ENCODE measurements at regions not wholly inside any gene's neighbourhood (a gene's known extent, or its start where the extent isn't known, plus 50 kb on each side); places are given as distances from the start of the nearest gene placed in this dataset.

DNA sequence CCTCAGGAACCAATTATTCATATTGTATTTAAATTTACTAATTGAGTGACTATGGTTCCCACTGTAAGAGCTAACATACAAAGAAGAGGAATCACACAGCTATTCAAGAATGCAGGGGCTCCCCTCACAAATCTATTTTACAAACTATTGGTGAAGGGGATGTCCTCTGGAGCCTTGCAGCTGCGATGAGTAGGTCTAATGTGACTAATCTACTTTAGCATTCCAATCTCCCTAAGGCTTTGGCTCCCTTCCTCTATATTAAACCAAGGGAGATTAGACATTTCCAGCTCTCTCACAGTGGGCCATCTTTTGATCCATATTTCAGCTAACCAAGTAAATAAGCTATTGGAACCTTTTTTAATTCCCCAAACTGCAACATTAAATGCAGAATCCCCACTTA is 514.2 kb upstream of the BCHE start:
- intact Hi-C loops (cut with micrococcal nuclease): no loop called here
- no peak overlapping the region for H3K27ac Mint-ChIP-seq
- DNase-seq: no peak
- no peak overlapping the region for H3K4me3 Mint-ChIP-seq
- H3K27me3 Mint-ChIP-seq: no peaks in the 10 kb centered on the region
- no peaks in the 10 kb centered on the region for H3K36me3 Mint-ChIP-seq
- CTCF ChIA-PET: no interaction called here
- no peaks in the 10 kb centered on the region for H3K4me1 Mint-ChIP-seq (ENCODE audit: low read depth)
- POLR2A ChIA-PET: no interaction called here
- H3K9me3 Mint-ChIP-seq: peaks cover 16% of the 10 kb centered on the region

DNA sequence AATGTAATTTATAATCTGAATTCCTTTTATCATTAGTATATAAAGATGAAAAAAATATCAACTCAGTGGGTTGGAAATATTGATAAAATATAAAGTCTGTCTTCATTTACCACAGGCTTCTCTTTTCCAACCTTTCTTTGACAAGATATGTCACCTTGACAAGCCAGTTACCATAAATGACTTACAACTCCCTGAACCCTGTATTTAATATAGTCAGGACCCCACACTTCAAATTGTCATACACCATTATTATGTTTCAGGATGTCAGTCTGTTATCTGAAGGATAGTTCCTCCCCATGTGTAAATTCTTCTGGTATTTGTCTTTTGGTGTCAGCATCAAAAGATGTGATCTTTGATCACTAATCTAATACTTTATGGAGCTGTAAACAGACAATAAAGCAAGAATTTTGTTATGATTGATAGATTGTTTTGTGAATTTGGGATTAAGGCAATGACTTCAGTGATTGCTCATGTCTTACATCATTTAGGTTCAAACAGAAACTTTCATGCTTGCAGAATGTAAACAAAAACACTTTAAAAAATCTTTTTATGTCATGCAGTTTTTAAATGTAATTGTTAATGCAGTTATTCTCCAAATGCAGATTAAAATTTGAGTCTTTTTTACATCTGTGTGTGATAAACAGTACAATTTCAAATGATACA is 503.5 kb upstream of the BCHE start:
- H3K27ac Mint-ChIP-seq: no peak overlapping the region
- DNase-seq: no peak
- H3K36me3 Mint-ChIP-seq: no peaks in the 10 kb centered on the region
- H3K4me3 Mint-ChIP-seq: no peak overlapping the region
- ChIA-PET POLR2A (no interaction called here), CTCF (no interaction called here)
- H3K27me3 Mint-ChIP-seq: no peaks in the 10 kb centered on the region
- no peaks in the 10 kb centered on the region for H3K4me1 Mint-ChIP-seq (ENCODE audit: low read depth)
- intact Hi-C loops (cut with micrococcal nuclease): no loop called here
- peaks cover 8% of the 10 kb centered on the region for H3K9me3 Mint-ChIP-seq

DNA sequence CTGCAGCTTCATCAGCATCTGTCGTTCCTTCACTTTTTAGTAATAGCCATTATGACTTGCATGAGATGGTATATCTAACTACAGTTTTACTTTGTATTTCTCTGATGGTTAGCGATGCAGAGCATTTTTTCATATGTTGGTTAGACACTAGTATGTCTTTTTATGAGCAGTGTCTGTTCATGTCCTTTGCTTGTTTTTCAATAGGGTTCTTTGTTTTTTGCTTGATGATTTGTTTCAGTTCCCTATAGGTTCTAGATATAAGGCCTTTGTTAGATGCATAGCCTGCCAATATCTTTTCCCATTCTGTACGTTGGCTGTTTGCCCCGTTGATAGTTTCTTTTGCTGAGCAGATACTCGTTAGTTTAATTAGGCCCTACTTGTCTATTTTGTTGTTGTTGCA is 487.2 kb upstream of the BCHE start:
- CTCF ChIA-PET: no interaction called here
- POLR2A ChIA-PET: no interaction called here
- Mint-ChIP-seq H3K36me3 (no peaks in the 10 kb centered on the region), H3K27me3 (no peaks in the 10 kb centered on the region), H3K4me3 (no peak overlapping the region), H3K27ac (no peak overlapping the region), H3K9me3 (peaks cover 8% of the 10 kb centered on the region), H3K4me1 (ENCODE audit: low read depth) (no peaks in the 10 kb centered on the region)
- no peak for DNase-seq
- intact Hi-C loops (cut with micrococcal nuclease): no loop called here

- Mint-ChIP-seq H3K27me3 (no peaks in the 10 kb centered on the region), H3K27ac (no peak overlapping the region), H3K4me3 (no peak overlapping the region), H3K4me1 (ENCODE audit: low read depth) (no peaks in the 10 kb centered on the region), H3K9me3 (peaks cover 11% of the 10 kb centered on the region), H3K36me3 (no peaks in the 10 kb centered on the region)
- no peak for DNase-seq
- ChIA-PET POLR2A (no interaction called here), CTCF (no interaction called here)
- intact Hi-C loops (cut with micrococcal nuclease): no loop called here
Measured at GRCh38 chr3:166322391-166322790, 485.2 kb upstream of the BCHE start.

DNA sequence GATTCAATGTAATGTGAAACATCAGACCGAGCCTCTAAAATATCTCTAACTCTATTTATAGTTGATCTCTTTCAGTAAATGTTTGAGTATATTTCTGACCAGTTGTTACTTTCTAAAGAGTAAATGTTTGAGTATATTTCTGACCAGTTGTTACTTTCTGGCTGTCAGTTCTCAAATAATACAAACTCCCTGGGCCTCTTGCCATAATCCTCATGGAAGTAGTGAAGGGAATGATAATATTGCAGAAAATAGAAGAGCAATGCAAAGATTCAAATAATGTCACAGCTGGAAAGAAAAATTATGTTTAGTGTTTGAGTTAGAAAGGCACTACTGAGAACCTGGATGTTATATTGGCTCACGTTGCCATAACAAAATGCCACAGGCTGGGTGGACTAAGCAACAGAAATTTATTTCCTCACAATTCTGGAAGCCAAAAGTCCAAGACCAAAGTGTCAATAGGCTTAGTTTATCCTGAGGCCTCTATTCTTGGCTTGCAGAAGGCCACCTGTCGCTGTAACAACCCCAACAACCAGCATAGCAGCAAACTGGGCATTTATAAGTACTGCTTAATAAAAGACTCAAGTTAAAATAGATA is 470.6 kb upstream of the BCHE start:
- H3K9me3 Mint-ChIP-seq: peaks cover 2% of the 10 kb centered on the region
- no peaks in the 10 kb centered on the region for H3K4me1 Mint-ChIP-seq (ENCODE audit: low read depth)
- no peak overlapping the region for H3K27ac Mint-ChIP-seq
- intact Hi-C loops (cut with micrococcal nuclease): no loop called here
- H3K4me3 Mint-ChIP-seq: no peak overlapping the region
- no peak for DNase-seq
- H3K27me3 Mint-ChIP-seq: no peaks in the 10 kb centered on the region
- ChIA-PET POLR2A (no interaction called here), CTCF (no interaction called here)
- no peaks in the 10 kb centered on the region for H3K36me3 Mint-ChIP-seq

DNA sequence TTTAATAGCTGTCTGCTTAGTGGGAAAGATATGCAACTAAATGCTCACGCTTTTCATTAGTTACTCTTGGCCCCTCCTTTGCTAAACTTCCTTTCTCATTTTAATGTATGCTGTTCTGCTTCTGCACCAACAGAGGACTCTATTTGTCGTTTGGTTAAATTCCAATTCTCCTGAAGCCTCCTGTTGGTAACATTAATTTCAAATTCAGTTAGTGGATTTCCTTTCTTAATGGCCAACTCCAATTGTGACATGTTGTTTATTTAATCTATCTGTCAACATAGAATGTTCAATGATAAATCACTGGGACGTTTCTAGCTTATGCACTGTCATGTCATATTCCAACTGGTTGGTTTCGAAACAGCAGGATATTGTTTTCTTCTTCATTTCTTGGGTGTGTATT is 467.4 kb upstream of the BCHE start:
- intact Hi-C loops (cut with micrococcal nuclease): no loop called here
- H3K9me3 Mint-ChIP-seq: no peaks in the 10 kb centered on the region
- H3K36me3 Mint-ChIP-seq: no peaks in the 10 kb centered on the region
- CTCF ChIA-PET: no interaction called here
- POLR2A ChIA-PET: no interaction called here
- no peak overlapping the region for H3K4me3 Mint-ChIP-seq
- H3K4me1 Mint-ChIP-seq (ENCODE audit: low read depth): no peaks in the 10 kb centered on the region
- H3K27me3 Mint-ChIP-seq: no peaks in the 10 kb centered on the region
- DNase-seq: no peak
- no peak overlapping the region for H3K27ac Mint-ChIP-seq

- H3K9me3 Mint-ChIP-seq: no peaks in the 10 kb centered on the region
- intact Hi-C loops (cut with micrococcal nuclease): no loop called here
- no peaks in the 10 kb centered on the region for H3K36me3 Mint-ChIP-seq
- no peaks in the 10 kb centered on the region for H3K27me3 Mint-ChIP-seq
- H3K4me1 Mint-ChIP-seq (ENCODE audit: low read depth): no peaks in the 10 kb centered on the region
- ChIA-PET POLR2A (no interaction called here), CTCF (no interaction called here)
- H3K27ac Mint-ChIP-seq: no peak overlapping the region
- no peak for DNase-seq
- no peak overlapping the region for H3K4me3 Mint-ChIP-seq
Measured at GRCh38 chr3:166303681-166304080, 466.5 kb upstream of the BCHE start.

- no peak overlapping the region for H3K27ac Mint-ChIP-seq
- POLR2A ChIA-PET: no interaction called here
- CTCF ChIA-PET: no interaction called here
Measured at GRCh38 chr3:166302331-166302730, 465.1 kb upstream of the BCHE start.

GRCh38 chr3:166296179-166296783 is 459.1 kb upstream of the BCHE start:
- H3K27ac Mint-ChIP-seq: no peak overlapping the region
- peaks cover 2% of the 10 kb centered on the region for H3K9me3 Mint-ChIP-seq
- no peaks in the 10 kb centered on the region for H3K4me1 Mint-ChIP-seq (ENCODE audit: low read depth)
- CTCF ChIA-PET: no interaction called here
- no peak for DNase-seq
- no peak overlapping the region for H3K4me3 Mint-ChIP-seq
- intact Hi-C loops (cut with micrococcal nuclease): no loop called here
- no peaks in the 10 kb centered on the region for H3K36me3 Mint-ChIP-seq
- POLR2A ChIA-PET: no interaction called here
- H3K27me3 Mint-ChIP-seq: no peaks in the 10 kb centered on the region

More at GRCh38 chr3:166302331-166302730, 465.1 kb upstream of the BCHE start:
- Mint-ChIP-seq H3K4me1 (ENCODE audit: low read depth) (no peaks in the 10 kb centered on the region), H3K9me3 (no peaks in the 10 kb centered on the region), H3K4me3 (no peak overlapping the region), H3K27me3 (no peaks in the 10 kb centered on the region), H3K36me3 (no peaks in the 10 kb centered on the region)
- intact Hi-C loops (cut with micrococcal nuclease): no loop called here
- DNase-seq: no peak

- no peaks in the 10 kb centered on the region for H3K27me3 Mint-ChIP-seq
- ChIA-PET CTCF (no interaction called here), POLR2A (no interaction called here)
- no peaks in the 10 kb centered on the region for H3K36me3 Mint-ChIP-seq
- intact Hi-C loops (cut with micrococcal nuclease): no loop called here
- no peaks in the 10 kb centered on the region for H3K4me1 Mint-ChIP-seq (ENCODE audit: low read depth)
- no peak overlapping the region for H3K27ac Mint-ChIP-seq
- H3K4me3 Mint-ChIP-seq: no peak overlapping the region
- no peak for DNase-seq
- H3K9me3 Mint-ChIP-seq: peaks cover 10% of the 10 kb centered on the region
Measured at GRCh38 chr3:166291186-166291955, 454.1 kb upstream of the BCHE start.

GRCh38 chr3:166285001-166285400 is 447.8 kb upstream of the BCHE start:
- DNase-seq: no peak
- CTCF ChIA-PET: no interaction called here
- Mint-ChIP-seq H3K9me3 (peaks cover 13% of the 10 kb centered on the region), H3K27ac (no peak overlapping the region), H3K27me3 (no peaks in the 10 kb centered on the region), H3K36me3 (no peaks in the 10 kb centered on the region), H3K4me1 (ENCODE audit: low read depth) (no peaks in the 10 kb centered on the region), H3K4me3 (no peak overlapping the region)
- intact Hi-C loops (cut with micrococcal nuclease): no loop called here
- POLR2A ChIA-PET: no interaction called here

DNA sequence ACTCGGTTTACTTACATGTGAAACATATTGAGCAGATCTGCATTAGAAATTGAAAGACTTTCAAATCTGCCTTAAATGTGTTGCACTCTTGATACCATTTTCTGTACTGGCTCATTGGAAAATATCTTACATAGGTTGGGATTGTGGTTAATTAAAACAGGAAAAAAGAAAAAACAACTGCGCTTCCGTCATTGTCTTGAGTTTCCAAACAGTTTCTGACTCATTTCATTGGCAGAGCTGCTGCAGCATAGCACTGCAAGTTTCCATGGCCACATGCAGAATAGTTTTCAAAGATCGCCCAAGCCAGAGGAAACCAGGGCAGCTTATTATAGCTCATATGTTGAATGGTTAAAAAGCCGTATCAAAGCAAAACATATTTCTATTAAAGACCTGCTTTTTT is 446.6 kb upstream of the BCHE start:
- DNase-seq: no peak
- Mint-ChIP-seq H3K27me3 (no peaks in the 10 kb centered on the region), H3K4me3 (no peak overlapping the region), H3K36me3 (no peaks in the 10 kb centered on the region), H3K4me1 (ENCODE audit: low read depth) (no peaks in the 10 kb centered on the region), H3K27ac (no peak overlapping the region), H3K9me3 (peaks cover 14% of the 10 kb centered on the region)
- intact Hi-C loops (cut with micrococcal nuclease): no loop called here
- ChIA-PET CTCF (no interaction called here), POLR2A (no interaction called here)

DNA sequence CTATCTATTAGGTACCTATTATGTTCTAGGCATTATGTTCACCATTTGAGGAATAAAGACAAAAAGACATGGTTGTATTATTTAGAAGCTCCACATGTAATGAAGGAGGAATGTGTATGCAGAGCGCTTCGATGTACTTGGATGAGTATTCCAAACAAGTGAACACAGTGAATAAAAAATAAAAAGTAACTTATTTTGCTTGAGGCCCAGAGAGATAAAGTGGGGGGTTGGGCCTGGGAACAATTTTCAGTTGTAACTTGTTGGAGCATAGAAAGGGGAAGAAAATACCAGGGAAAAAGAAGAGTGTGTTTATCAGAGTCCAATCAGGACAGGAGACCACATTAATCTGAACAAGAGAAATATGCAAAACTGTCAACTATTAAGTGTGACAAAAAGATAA is 445.7 kb upstream of the BCHE start:
- Mint-ChIP-seq H3K4me1 (ENCODE audit: low read depth) (no peaks in the 10 kb centered on the region), H3K4me3 (no peak overlapping the region), H3K9me3 (peaks cover 15% of the 10 kb centered on the region), H3K36me3 (no peaks in the 10 kb centered on the region), H3K27ac (no peak overlapping the region), H3K27me3 (no peaks in the 10 kb centered on the region)
- no peak for DNase-seq
- POLR2A ChIA-PET: no interaction called here
- intact Hi-C loops (cut with micrococcal nuclease): no loop called here
- CTCF ChIA-PET: no interaction called here
